GM23338 (cell line): ENCODE measurements at regions not wholly inside any gene's neighbourhood (a gene's known extent, or its start where the extent isn't known, plus 50 kb on each side); places are given as distances from the start of the nearest gene placed in this dataset.

Experiments
- ATAC-seq: fragments of 200-7000 bp; cut with Tn5 transposase; 3 replicates; pipeline ENCODE4 v1.9.1; 2020
- DNase-seq: peaks from one replicate; pipeline ENCODE4 v3.0.0-alpha.2; 2015; ENCODE audit warnings: low spot score
- H2AFZ ChIP-seq: fragments of 200-600 bp; sonication (generic); 2 replicates; pipeline ENCODE4 v1.8.0; 2016; ENCODE audit warnings: antibody characterized with exemption, mild to moderate bottlenecking, moderate library complexity
- H3F3A ChIP-seq: fragments of 200-600 bp; sonication (generic); replicated peaks from 2 replicates; pipeline ENCODE4 v1.8.0; 2017; ENCODE audit warnings: antibody characterized with exemption, mixed run types, low read depth
- H3K27ac ChIP-seq: fragments of 200-600 bp; sonication (generic); 2 replicates; pipeline ENCODE4 v1.6.1; 2016; ENCODE audit warnings: low read depth
- H3K27me3 ChIP-seq: fragments of 200-600 bp; sonication (generic); 2 replicates; pipeline ENCODE4 v1.8.0; 2016; ENCODE audit warnings: mild to moderate bottlenecking, mixed run types, moderate library complexity; ENCODE audit not compliant: insufficient read depth
- H3K36me3 ChIP-seq: fragments of 200-600 bp; sonication (generic); 2 replicates; pipeline ENCODE4 v1.8.0; 2016; ENCODE audit warnings: mild to moderate bottlenecking; ENCODE audit not compliant: insufficient read depth
- H3K4me1 ChIP-seq: fragments of 200-600 bp; sonication (generic); 2 replicates; pipeline ENCODE4 v1.8.0; 2016; ENCODE audit warnings: mild to moderate bottlenecking, moderate library complexity; ENCODE audit not compliant: insufficient read depth
- H3K4me2 ChIP-seq: fragments of 200-600 bp; sonication (generic); 2 replicates; pipeline ENCODE4 v1.7.1; 2017; ENCODE audit warnings: mixed run types
- H3K4me3 ChIP-seq: fragments of 200-600 bp; sonication (generic); 2 replicates; pipeline ENCODE4 v1.6.1; 2016; ENCODE audit warnings: mixed run types
- H3K79me2 ChIP-seq: fragments of 200-600 bp; sonication (generic); replicated peaks from 2 replicates; pipeline ENCODE4 v1.8.0; 2017; ENCODE audit warnings: mild to moderate bottlenecking; ENCODE audit not compliant: insufficient read depth
- H3K9me2 ChIP-seq: fragments of 200-600 bp; sonication (generic); 2 replicates; pipeline ENCODE4 v1.8.0; 2017; ENCODE audit not compliant: insufficient read depth
- H4K20me1 ChIP-seq: fragments of 200-600 bp; sonication (generic); replicated peaks from 2 replicates; pipeline ENCODE4 v1.8.0; 2017; ENCODE audit warnings: mild to moderate bottlenecking; ENCODE audit not compliant: insufficient read depth
- H3K27ac Mint-ChIP-seq: 2 replicates; pipeline ENCODE4 v1.8.0; 2020; ENCODE audit warnings: inconsistent platforms, mild to moderate bottlenecking, moderate library complexity, mixed read lengths
- H3K27me3 Mint-ChIP-seq: 3 replicates; pipeline ENCODE4 v1.8.0; 2022; ENCODE audit warnings: low read depth, mild to moderate bottlenecking, moderate library complexity, mixed read lengths, inconsistent platforms; ENCODE audit not compliant: insufficient read depth, poor library complexity
- H3K36me3 Mint-ChIP-seq: 3 replicates; pipeline ENCODE4 v1.8.0; 2021; ENCODE audit warnings: low read depth, mild to moderate bottlenecking, inconsistent platforms, moderate library complexity, mixed read lengths
- H3K4me1 Mint-ChIP-seq: 3 replicates; pipeline ENCODE4 v1.8.0; 2020; ENCODE audit warnings: mild to moderate bottlenecking, inconsistent platforms, mixed read lengths
- H3K4me3 Mint-ChIP-seq: 3 replicates; pipeline ENCODE4 v1.8.0; 2021; ENCODE audit warnings: moderate library complexity, mild to moderate bottlenecking, inconsistent platforms, mixed read lengths
- H3K9me3 Mint-ChIP-seq: 3 replicates; pipeline ENCODE4 v1.8.0; 2020; ENCODE audit warnings: moderate library complexity, mild to moderate bottlenecking, inconsistent platforms, mixed read lengths
- CREB1 ChIP-seq: fragments of 250-450 bp; sonication (Bioruptor Pico); IDR thresholded peaks from 2 replicates; pipeline ENCODE4 v1.5.0; 2020; ENCODE audit warnings: low read depth, mild to moderate bottlenecking, moderate library complexity
- CTCF ChIP-seq, 2 experiments: fragments of 200-600 bp in 1 of 2; sonication (generic) in 1 of 2; conservative IDR thresholded peaks; 2 replicates each; pipeline versions ENCODE4 v1.5.1 to v1.6.1; 2016 to 2017; ENCODE audit warnings: antibody characterized with exemption in 2 of 2, low read depth in 2 of 2, mild to moderate bottlenecking in 2 of 2, moderate library complexity in 1 of 2
- EZH2 ChIP-seq: fragments of 200-600 bp; sonication (generic); IDR thresholded peaks from one replicate; pipeline ENCODE4 v1.8.0; 2017; ENCODE audit warnings: antibody characterized with exemption, mild to moderate bottlenecking, low read depth; ENCODE audit not compliant: unreplicated experiment
- JUNB ChIP-seq: IDR thresholded peaks from one replicate; pipeline ENCODE4 v1.6.1; 2016; ENCODE audit warnings: antibody characterized with exemption; ENCODE audit not compliant: unreplicated experiment
- NANOG ChIP-seq: IDR thresholded peaks from 2 replicates; pipeline ENCODE4 v1.6.1; 2016; ENCODE audit warnings: antibody characterized with exemption, borderline replicate concordance
- POLR2AphosphoS5 ChIP-seq: IDR thresholded peaks from 2 replicates; pipeline ENCODE4 v1.6.1; 2016; ENCODE audit warnings: antibody characterized with exemption, low read depth
- STAT1 ChIP-seq: IDR thresholded peaks from one replicate; pipeline ENCODE4 v1.6.1; 2016; ENCODE audit warnings: antibody characterized with exemption; ENCODE audit not compliant: unreplicated experiment
- ZNF331 ChIP-seq: fragments of 250-450 bp; sonication (Bioruptor Pico); IDR thresholded peaks from 2 replicates; pipeline ENCODE4 v1.5.0; 2020; ENCODE audit warnings: low read depth, mild to moderate bottlenecking, moderate library complexity
- ZNF462 ChIP-seq: fragments of 250-450 bp; sonication (Bioruptor Pico); IDR thresholded peaks from 2 replicates; pipeline ENCODE4 v1.5.0; 2020; ENCODE audit warnings: mild to moderate bottlenecking, moderate library complexity
- TF ChIP-seq, protein P1 (sequence below): IDR thresholded peaks from one replicate; pipeline ENCODE4 v1.6.1; 2018; ENCODE audit warnings: antibody characterized with exemption; ENCODE audit not compliant: unreplicated experiment

DNA sequence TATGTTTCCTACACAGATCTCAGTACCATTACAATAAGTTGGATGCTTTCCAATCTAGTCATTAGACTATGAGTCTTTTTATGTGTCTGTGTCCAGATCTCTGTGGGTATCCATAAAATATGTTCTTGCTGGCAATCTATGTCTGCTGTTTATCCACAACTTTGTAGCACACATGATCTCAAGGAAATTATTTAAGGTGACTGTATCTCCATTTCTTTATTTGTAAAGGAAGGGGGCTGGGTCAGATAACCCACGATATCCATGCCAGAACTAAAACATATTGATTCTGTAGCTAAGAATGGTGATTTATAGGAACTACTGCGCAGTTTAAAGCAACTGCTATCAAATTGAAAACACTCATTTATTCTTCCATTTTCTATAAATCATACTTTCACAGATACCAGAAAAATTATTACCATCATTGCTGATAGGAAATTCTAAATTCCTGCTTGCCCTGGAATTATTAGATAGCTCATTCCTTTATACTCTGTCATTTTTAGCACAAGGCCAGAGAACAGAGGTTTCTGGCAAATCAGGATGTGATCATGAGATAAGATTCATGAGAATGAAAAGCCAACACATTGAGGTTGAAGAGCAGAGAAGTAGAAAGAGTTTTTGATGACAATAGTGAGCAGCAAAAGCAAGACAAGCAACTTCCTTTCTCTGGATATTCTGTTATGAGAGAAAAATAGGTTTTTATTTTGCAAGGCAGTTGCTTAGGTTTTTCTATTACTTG lies 851.4 kb upstream of the CITED2 start:
- Histone ChIP-seq H3K4me2 (no peak overlapping the region), H3K79me2 (no peaks in the 10 kb centered on the region), H2AFZ (0 out of 2 replicates have a peak overlapping the region, but pooled peaks have one; percentile 25), H3K9me2 (peaks cover 3% of the 10 kb centered on the region; the same call in 1 of the 2 replicates), H3K27me3 (no peaks in the 10 kb centered on the region), H3K36me3 (no peaks in the 10 kb centered on the region), H3K4me3 (no peak overlapping the region), H3K27ac (no peak overlapping the region), H3K4me1 (no peaks in the 10 kb centered on the region), H3F3A (no peaks in the 10 kb centered on the region), H4K20me1 (no peaks in the 10 kb centered on the region)
- DNase-seq (no peak), ATAC-seq (no peak)
- TF ChIP-seq JUNB: no peak
- TF ChIP-seq ZNF331: no peak
- TF ChIP-seq ZNF462 (CRISPR knock-in tag): no peak
- no peak for TF ChIP-seq NANOG
- no peak for TF ChIP-seq STAT1
- H3K27me3 Mint-ChIP-seq: no peaks in the 10 kb centered on the region
- H3K36me3 Mint-ChIP-seq: peaks cover 5% of the 10 kb centered on the region; the same call in 2 of the 3 replicates
- H3K4me3 Mint-ChIP-seq: no peak overlapping the region
- H3K4me1 Mint-ChIP-seq: no peaks in the 10 kb centered on the region
- H3K9me3 Mint-ChIP-seq: peaks cover 5% of the 10 kb centered on the region
- H3K27ac Mint-ChIP-seq: no peak overlapping the region

DNA sequence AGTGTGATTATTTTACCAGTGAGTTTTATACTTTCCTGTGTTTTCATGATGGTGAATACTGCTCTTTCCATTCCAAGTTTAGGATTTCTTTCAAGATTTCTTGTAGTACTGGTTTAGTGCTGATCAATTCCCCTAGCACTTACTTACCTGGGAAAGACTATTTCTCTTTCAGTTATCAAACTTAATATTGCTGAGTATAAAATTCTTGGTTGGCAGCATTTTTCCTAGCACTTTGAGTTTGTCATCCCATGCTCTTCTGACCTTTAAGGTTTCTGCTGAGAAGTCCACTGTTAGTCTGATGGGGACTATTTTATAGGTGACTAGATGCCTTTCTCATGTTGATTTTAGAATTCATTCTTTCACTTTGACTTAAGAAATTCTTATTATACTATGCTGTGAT lies 842.8 kb upstream of the CITED2 start:
- Histone ChIP-seq H3K4me2 (no peak overlapping the region), H3K9me2 (peaks cover 13% of the 10 kb centered on the region), H3K4me1 (no peaks in the 10 kb centered on the region), H2AFZ (no peak overlapping the region), H3F3A (no peaks in the 10 kb centered on the region), H4K20me1 (no peaks in the 10 kb centered on the region), H3K27me3 (no peaks in the 10 kb centered on the region), H3K27ac (no peak overlapping the region), H3K79me2 (no peaks in the 10 kb centered on the region), H3K4me3 (no peak overlapping the region), H3K36me3 (no peaks in the 10 kb centered on the region)
- Mint-ChIP-seq H3K36me3 (peaks cover 13% of the 10 kb centered on the region), H3K4me1 (no peaks in the 10 kb centered on the region), H3K4me3 (no peak overlapping the region), H3K9me3 (peaks cover 22% of the 10 kb centered on the region), H3K27ac (no peak overlapping the region), H3K27me3 (peaks cover 2% of the 10 kb centered on the region)
- DNase-seq: no peak
- ATAC-seq: no peak
- no peak for TF ChIP-seq CTCF (conservative IDR thresholded peaks at IDR 0.05; ENCODE audit: low read depth in 2 of 2)
- no peak for TF ChIP-seq CREB1 (CRISPR knock-in tag)
- TF ChIP-seq, protein P1, sequence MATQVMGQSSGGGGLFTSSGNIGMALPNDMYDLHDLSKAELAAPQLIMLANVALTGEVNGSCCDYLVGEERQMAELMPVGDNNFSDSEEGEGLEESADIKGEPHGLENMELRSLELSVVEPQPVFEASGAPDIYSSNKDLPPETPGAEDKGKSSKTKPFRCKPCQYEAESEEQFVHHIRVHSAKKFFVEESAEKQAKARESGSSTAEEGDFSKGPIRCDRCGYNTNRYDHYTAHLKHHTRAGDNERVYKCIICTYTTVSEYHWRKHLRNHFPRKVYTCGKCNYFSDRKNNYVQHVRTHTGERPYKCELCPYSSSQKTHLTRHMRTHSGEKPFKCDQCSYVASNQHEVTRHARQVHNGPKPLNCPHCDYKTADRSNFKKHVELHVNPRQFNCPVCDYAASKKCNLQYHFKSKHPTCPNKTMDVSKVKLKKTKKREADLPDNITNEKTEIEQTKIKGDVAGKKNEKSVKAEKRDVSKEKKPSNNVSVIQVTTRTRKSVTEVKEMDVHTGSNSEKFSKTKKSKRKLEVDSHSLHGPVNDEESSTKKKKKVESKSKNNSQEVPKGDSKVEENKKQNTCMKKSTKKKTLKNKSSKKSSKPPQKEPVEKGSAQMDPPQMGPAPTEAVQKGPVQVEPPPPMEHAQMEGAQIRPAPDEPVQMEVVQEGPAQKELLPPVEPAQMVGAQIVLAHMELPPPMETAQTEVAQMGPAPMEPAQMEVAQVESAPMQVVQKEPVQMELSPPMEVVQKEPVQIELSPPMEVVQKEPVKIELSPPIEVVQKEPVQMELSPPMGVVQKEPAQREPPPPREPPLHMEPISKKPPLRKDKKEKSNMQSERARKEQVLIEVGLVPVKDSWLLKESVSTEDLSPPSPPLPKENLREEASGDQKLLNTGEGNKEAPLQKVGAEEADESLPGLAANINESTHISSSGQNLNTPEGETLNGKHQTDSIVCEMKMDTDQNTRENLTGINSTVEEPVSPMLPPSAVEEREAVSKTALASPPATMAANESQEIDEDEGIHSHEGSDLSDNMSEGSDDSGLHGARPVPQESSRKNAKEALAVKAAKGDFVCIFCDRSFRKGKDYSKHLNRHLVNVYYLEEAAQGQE: no peak
- no peak for TF ChIP-seq ZNF331
- TF ChIP-seq POLR2AphosphoS5: no peak
- TF ChIP-seq EZH2: no peak
